Muscle of leg (tissue), 3 donors: ENCODE measurements at regions not wholly inside any gene's neighbourhood (a gene's known extent, or its start where the extent isn't known, plus 50 kb on each side); places are given as distances from the start of the nearest gene placed in this dataset.
"Not testable (repeated sequence)": the region's sequence is repeated elsewhere in the genome, so short reads cannot be mapped to it uniquely, and the experiment has no call there.

Source experiments
- DNase-seq: peaks from one replicate; pipeline ENCODE4 v3.0.0; 2013
- H3K27ac ChIP-seq: one replicate; pipeline ENCODE4 v1.5.1; 2013; ENCODE audit warnings: mild to moderate bottlenecking, low read length, control low read depth
- H3K27me3 ChIP-seq: one replicate; pipeline ENCODE4 v1.6.1; 2013; ENCODE audit warnings: low read length; ENCODE audit not compliant: control insufficient read depth, insufficient read depth
- H3K36me3 ChIP-seq: one replicate; pipeline ENCODE4 v1.6.1; 2013; ENCODE audit warnings: low read length; ENCODE audit not compliant: control insufficient read depth, insufficient read depth
- H3K4me1 ChIP-seq: one replicate; pipeline ENCODE4 v1.6.1; 2013; ENCODE audit warnings: low read length; ENCODE audit not compliant: control insufficient read depth, insufficient read depth
- H3K4me3 ChIP-seq: one replicate; pipeline ENCODE4 v1.5.1; 2013; ENCODE audit warnings: low read length, control low read depth
- H3K9me3 ChIP-seq: replicated peaks from 2 replicates; pipeline ENCODE4 v1.6.1; 2013; ENCODE audit warnings: low read depth, low read length; ENCODE audit not compliant: control insufficient read depth
- WGBS: methylation state at CpG from one replicate; pipeline ENCODE4 v1.1.5; 2013; ENCODE audit warnings: missing lambda C conversion rate; ENCODE audit not compliant: insufficient coverage; 5-methylcytosine and 5-hydroxymethylcytosine counted together

DNA sequence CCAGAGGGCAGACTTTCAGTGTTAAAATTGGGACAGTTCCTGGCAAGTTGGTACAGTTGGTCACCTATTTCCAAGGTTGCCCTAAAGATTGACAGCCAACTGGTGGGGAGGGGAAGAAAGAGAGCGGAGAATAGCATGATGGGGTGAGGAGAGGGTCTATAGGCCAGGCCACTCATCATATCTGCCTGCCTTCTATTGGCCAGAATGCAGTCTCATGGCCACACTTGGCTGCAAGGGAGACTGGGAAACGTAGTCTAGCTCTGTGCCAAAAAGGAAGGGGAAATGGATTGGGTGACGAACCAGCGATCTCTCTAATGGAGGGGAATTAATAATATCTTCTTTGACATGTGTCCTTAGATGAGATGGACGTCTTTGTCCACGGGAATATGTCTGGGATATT lies 197.4 kb upstream of the ATP6AP2 start:
- Histone ChIP-seq H3K4me1 (peaks cover 5% of the 10 kb centered on the region), H3K4me3 (no peak overlapping the region), H3K27me3 (peaks cover 31% of the 10 kb centered on the region), H3K9me3 (peaks cover 2% of the 10 kb centered on the region), H3K36me3 (no peaks in the 10 kb centered on the region), H3K27ac (no peak overlapping the region)
- DNase-seq: no peak
- WGBS: 53% methylated on average over 4 of the region's 6 CpGs

DNA sequence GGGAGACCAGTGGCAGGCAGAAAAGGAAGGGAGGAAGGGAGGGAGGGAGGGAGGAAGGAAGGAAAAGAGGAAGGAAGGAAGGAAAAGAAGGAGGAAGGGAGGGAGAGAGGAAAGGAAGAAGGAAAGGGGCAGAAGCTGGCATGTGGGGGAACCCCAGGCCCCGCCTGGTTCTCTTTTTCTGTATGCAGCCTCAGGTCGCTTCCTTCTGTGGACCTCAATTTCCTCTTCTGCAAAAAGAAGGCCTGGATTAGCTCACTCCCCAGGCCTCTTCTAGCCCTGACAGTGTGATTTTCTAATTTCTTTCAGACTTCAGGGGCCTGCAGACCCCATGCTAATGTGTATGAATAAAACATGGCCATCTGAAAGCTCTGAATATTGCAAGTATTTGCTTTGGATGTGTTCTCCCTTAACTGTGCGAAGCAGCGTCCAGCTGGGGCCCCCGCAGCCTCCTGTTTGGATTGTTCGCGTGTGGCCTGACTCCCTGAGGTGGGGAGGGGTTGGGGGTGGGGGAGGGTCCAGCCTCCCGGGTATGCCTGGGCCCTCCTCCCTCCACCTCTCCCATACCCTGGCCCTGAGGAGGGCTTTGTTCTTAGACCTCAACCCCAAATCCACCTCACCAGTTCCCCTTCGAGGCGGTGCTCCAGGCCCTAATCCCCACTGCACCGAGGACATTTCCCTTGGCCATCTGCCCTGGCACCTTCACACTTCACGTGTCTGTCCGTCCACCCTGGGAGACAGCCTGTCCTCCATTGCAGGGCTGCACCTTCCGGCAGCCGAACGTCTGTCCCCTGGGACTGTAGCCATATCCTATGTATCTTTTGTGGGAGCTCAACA lies 199.9 kb upstream of the ATP6AP2 start:
- H3K4me1 ChIP-seq: peaks cover 5% of the 10 kb centered on the region
- DNase-seq: peak; percentile 34
- H3K9me3 ChIP-seq: peaks cover 2% of the 10 kb centered on the region
- H3K4me3 ChIP-seq: no peak overlapping the region
- 19% methylated on average over 4 of the region's 16 CpGs for WGBS
- peaks cover 34% of the 10 kb centered on the region for H3K27me3 ChIP-seq
- no peak overlapping the region for H3K27ac ChIP-seq
- H3K36me3 ChIP-seq: no peaks in the 10 kb centered on the region

DNA sequence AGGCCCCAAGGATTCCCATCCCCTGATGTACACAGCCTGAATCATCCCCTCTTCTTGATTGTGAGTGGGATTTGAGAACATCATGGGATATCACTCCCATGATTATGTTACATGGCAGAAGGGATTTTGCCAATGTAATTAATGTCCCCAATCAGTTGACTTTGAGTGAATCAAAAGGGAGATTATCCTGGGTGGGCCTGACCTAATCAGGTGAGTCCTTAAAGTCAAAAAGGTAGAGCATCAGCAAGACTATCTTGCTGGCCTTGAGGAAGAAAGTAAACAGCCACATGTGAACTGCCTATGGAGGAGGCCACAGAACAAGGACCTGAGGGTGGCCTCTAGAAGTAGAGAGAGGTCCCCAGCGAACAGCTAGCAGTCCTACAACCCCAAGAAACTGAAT lies 203.1 kb upstream of the ATP6AP2 start:
- Histone ChIP-seq H3K36me3 (no peaks in the 10 kb centered on the region), H3K4me3 (no peak overlapping the region), H3K4me1 (peaks cover 5% of the 10 kb centered on the region), H3K27me3 (peaks cover 25% of the 10 kb centered on the region), H3K9me3 (peaks cover 2% of the 10 kb centered on the region), H3K27ac (no peak overlapping the region)
- no CpG with 5 or more reads among the region's 1 CpG for WGBS
- no peak for DNase-seq

DNA sequence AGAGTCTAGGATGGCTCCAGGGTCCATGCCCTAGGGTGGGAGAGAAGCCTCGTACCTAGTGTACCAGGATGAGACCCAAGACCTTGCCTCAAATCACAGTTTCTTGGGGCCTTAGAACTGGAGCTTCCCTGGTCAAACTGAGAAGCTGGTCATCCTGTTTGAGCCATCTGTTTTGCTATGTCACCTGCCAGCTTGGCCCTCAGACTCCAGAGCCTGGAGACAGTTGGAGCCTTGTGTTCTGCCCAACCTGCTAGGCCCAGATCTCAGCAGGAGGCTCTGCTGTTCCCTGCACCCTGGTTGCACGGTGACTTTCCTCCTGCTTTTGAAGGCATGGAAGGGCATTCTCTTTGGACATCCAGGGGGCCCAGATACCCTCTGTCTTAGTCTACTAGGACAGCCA lies 206.3 kb upstream of the ATP6AP2 start:
- DNase-seq: no peak

DNA sequence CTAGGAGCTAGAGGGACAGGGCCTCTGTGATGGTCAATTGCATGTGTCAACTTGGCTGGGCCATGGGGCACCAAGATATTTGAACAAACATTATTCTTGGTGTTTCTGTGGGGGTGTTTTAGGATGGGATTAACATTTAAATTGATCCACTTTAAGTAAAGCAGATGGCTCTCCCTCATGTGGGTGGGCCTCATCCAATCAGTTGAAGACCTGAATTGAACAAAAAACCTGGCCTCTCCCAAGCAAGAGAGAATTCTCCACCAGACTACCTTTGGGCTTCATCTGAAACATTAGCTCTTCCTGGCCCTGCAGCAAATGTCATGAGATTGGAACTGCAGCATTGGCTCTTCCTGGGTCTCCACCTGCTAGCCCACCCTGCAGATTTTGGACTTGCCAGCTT lies 207.1 kb upstream of the ATP6AP2 start:
- H3K9me3 ChIP-seq: peaks cover 2% of the 10 kb centered on the region
- H3K27ac ChIP-seq: no peak overlapping the region
- no peaks in the 10 kb centered on the region for H3K4me1 ChIP-seq
- peaks cover 20% of the 10 kb centered on the region for H3K27me3 ChIP-seq
- no peaks in the 10 kb centered on the region for H3K36me3 ChIP-seq
- no peak for DNase-seq
- no peak overlapping the region for H3K4me3 ChIP-seq

More for the DNA sequence above, 206.3 kb upstream of the ATP6AP2 start:
- H3K36me3 ChIP-seq: no peaks in the 10 kb centered on the region
- no peaks in the 10 kb centered on the region for H3K4me1 ChIP-seq
- peaks cover 24% of the 10 kb centered on the region for H3K27me3 ChIP-seq
- WGBS: 80% methylated on average over 2 of the region's 2 CpGs
- H3K9me3 ChIP-seq: peaks cover 2% of the 10 kb centered on the region
- H3K27ac ChIP-seq: no peak overlapping the region
- H3K4me3 ChIP-seq: no peak overlapping the region

DNA sequence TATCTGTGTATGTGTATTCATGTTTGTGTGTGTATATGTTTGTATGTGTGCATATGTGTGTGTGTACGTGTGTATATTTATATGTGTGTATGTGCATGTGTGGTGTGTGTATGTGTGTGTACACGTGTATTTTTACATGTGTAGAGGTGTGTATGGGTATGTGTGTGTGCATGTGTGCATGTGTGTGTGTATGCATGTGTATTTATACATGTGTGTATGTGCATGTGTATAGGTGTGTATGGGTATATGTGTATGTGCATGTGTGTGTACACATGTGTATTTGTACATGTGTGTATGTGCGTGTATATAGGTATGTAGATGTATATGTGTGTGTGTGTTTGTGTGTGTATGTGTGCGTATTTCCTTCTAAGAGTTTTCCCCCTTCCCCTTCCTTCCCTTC lies 207.7 kb upstream of the ATP6AP2 start:
- no peak overlapping the region for H3K27ac ChIP-seq
- H3K27me3 ChIP-seq: peaks cover 20% of the 10 kb centered on the region
- H3K4me1 ChIP-seq: no peaks in the 10 kb centered on the region
- H3K4me3 ChIP-seq: no peak overlapping the region
- no peak for DNase-seq
- WGBS: 71% methylated on average over 2 of the region's 4 CpGs
- H3K36me3 ChIP-seq: no peaks in the 10 kb centered on the region
- H3K9me3 ChIP-seq: peaks cover 2% of the 10 kb centered on the region

DNA sequence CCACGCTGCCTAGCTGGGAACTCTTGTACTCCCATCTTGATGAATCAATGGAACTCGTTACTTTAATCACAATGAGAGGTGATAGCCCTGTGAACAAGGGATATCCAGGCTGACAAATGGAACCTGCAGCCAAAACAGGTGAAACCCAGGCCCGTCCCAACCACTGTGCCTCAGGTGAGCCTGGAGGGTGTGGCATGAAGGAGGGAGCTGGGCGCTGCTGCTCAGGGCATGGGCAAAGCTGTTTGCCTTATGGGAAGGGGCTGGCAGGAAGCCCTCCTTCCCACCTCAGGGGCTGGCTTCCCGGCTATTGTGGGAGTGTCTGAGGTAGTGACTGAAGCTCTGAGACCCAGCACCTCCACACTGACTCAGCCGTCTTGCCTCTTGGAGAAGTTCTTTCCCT lies 209.4 kb upstream of the ATP6AP2 start:
- H3K4me3 ChIP-seq: no peak overlapping the region
- H3K36me3 ChIP-seq: no peaks in the 10 kb centered on the region
- H3K27me3 ChIP-seq: peaks cover 20% of the 10 kb centered on the region
- 70% methylated on average over 3 of the region's 6 CpGs for WGBS
- no peaks in the 10 kb centered on the region for H3K9me3 ChIP-seq
- no peaks in the 10 kb centered on the region for H3K4me1 ChIP-seq
- no peak for DNase-seq
- H3K27ac ChIP-seq: no peak overlapping the region

DNA sequence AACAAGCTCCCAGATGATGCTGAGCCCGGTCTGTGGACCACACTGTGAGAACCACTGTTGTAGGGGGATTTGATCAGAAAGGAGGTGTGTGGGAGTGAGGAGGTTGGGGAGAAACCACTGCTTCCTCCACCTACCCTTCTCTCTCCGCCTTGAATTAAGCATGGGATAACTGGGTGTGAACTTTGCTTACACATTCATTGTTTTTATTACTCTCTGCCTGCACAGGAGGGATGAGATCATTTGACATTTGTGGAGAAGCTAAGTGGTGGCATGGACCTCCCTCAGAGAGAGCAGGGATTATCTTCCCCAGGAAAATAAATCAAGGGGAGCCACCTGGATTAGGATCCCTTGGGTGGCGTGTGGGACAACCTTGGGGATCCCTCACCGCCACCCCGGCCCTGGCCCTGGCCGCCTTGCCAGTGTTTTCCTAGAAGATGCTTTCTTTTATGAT lies 212.1 kb upstream of the ATP6AP2 start:
- DNase-seq: no peak
- H3K36me3 ChIP-seq: no peaks in the 10 kb centered on the region
- WGBS: 86% methylated on average over 1 of the region's 6 CpGs
- H3K4me3 ChIP-seq: no peak overlapping the region
- H3K27me3 ChIP-seq: peaks cover 13% of the 10 kb centered on the region
- H3K4me1 ChIP-seq: no peaks in the 10 kb centered on the region
- H3K27ac ChIP-seq: no peak overlapping the region
- H3K9me3 ChIP-seq: peaks cover 5% of the 10 kb centered on the region

DNA sequence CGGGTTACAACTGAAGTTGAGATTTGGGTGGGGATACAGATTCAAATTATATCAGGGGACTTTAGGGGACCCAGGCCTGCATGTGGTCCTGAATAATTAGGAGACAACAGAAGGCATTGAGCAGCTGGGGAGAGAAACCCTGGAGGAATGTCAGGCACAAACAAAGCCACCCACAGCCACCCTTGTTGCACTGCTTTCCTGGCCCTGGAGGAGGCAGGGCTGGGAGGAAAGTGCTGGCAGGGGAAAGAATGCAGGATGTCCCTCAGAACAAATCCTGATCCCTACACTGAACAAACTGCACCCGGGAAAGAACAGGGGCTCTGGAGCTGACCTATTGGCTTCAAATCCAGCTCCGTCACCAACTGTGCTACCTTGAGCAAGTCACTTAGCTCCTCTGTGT lies 214.1 kb upstream of the ATP6AP2 start:
- no peaks in the 10 kb centered on the region for H3K4me1 ChIP-seq
- WGBS: no CpG with 5 or more reads among the region's 3 CpGs
- H3K27me3 ChIP-seq: peaks cover 18% of the 10 kb centered on the region
- no peak overlapping the region for H3K4me3 ChIP-seq
- H3K36me3 ChIP-seq: no peaks in the 10 kb centered on the region
- H3K27ac ChIP-seq: no peak overlapping the region
- H3K9me3 ChIP-seq: peaks cover 5% of the 10 kb centered on the region
- no peak for DNase-seq

DNA sequence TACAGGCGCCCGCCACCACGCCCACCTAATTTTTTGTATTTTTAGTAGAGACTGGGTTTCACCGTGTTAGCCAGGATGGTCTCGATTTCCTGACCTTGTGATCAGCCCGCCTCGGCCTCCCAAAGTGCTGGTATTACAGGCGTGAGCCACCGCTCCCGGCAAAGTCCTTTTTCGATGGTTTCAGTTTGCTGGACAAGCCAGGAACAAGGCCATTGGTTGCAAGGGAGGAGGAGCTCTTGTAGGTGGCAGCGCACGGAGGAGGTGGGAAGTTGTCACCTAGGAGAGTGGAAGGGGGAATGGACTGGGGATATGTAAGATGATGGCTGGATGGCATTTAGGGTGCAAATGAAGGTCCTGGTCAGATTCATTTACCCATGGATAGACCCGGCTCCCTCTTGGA lies 218.5 kb upstream of the ATP6AP2 start:
- not testable (repeated sequence) for H3K4me1 ChIP-seq, H3K9me3 ChIP-seq, DNase-seq, H3K36me3 ChIP-seq, H3K27ac ChIP-seq, H3K4me3 ChIP-seq
- WGBS: 93% methylated on average over 11 of the region's 14 CpGs
- H3K27me3 ChIP-seq: peaks cover 11% of the 10 kb centered on the region

DNA sequence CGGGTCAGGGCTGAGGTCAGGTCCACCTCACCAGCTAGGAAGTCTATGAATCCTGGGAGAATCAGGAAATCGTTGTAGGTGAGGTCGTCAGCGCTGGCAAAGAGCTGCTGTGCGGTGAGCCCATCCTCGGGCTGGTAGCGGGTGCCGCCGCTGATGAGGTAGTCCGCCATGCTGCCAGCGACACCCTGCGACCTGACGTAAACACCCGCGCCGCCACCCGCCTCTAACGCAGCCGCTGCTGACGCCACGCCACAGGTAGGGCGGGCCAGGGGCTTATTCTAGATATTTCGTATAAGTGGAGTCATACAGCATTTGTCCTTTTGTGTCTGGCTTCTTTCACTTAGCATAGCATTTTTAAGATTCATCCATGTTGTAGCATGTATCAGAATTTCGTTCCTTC lies 220.2 kb upstream of the ATP6AP2 start:
- H3K4me3 ChIP-seq: no peak overlapping the region
- WGBS: 94% methylated on average over 23 of the region's 24 CpGs
- H3K27ac ChIP-seq: no peak overlapping the region
- H3K9me3 ChIP-seq: peaks cover 2% of the 10 kb centered on the region
- DNase-seq: no peak
- H3K27me3 ChIP-seq: peaks cover 9% of the 10 kb centered on the region
- no peaks in the 10 kb centered on the region for H3K4me1 ChIP-seq
- H3K36me3 ChIP-seq: no peaks in the 10 kb centered on the region
